ENCODE measurements at regions not wholly inside any gene's neighbourhood (a gene's known extent, or its start where the extent isn't known, plus 50 kb on each side); places are given as distances from the start of the nearest gene placed in this dataset.

- DNase-seq, result peak; percentile 15
Observed at GRCh38 chr6:747028-747427, 54.1 kb upstream of the EXOC2 start.

- DNase-seq, result no peak
Observed at GRCh38 chr6:744666-745353, 51.9 kb upstream of the EXOC2 start.

GRCh38 chr6:743320-744096 lies 50.6 kb upstream of the EXOC2 start:
- no peak for DNase-seq
